K562 (cell line): ENCODE measurements at regions not wholly inside any gene's neighbourhood (a gene's known extent, or its start where the extent isn't known, plus 50 kb on each side); places are given as distances from the start of the nearest gene placed in this dataset.

Experiments
- CTCF ChIP-seq, 3 experiments: IDR thresholded peaks in 2 of 3; conservative IDR thresholded peaks in 1 of 3; 2 replicates each; pipeline ENCODE4 v1.5.1; 2011 to 2012; ENCODE audit warnings: low read length in 3 of 3, mild to moderate bottlenecking in 3 of 3, control low read depth in 2 of 3, improper control_type of control experiment in 1 of 3, inconsistent platforms in 1 of 3, low read depth in 1 of 3, mixed read lengths in 1 of 3, moderate library complexity in 1 of 3; ENCODE audit not compliant: insufficient read depth in 2 of 3
- FOXK2 ChIP-seq, 2 experiments: fragments of 450-650 bp; IDR thresholded peaks in 1 of 2; conservative IDR thresholded peaks in 1 of 2; 2 replicates each; pipeline ENCODE4 v1.6.1; 2016; ENCODE audit warnings: low read depth in 2 of 2, mild to moderate bottlenecking in 1 of 2
- HNRNPLL ChIP-seq: fragments of 200-400 bp; formaldehyde crosslinking; IDR thresholded peaks from 2 replicates; pipeline ENCODE4 v1.6.1; 2017; ENCODE audit warnings: low read length, low read depth, mild to moderate bottlenecking; ENCODE audit not compliant: poor library complexity, severe bottlenecking
- POU5F1 ChIP-seq: fragments of 150-350 bp; IDR thresholded peaks from 2 replicates; pipeline ENCODE4 v1.6.1; 2014; ENCODE audit warnings: borderline replicate concordance, low read length, low read depth, mild to moderate bottlenecking; ENCODE audit not compliant: partially characterized antibody
- SETDB1 ChIP-seq: IDR thresholded peaks from one replicate; pipeline ENCODE4 v1.6.1; 2012; ENCODE audit warnings: low read length, control low read depth, inconsistent platforms
- ZNF277 ChIP-seq: fragments of 250-450 bp; sonication (Bioruptor Pico); IDR thresholded peaks from 2 replicates; pipeline ENCODE4 v1.8.0; 2022; ENCODE audit warnings: inconsistent platforms, mild to moderate bottlenecking, moderate library complexity, borderline replicate concordance
- ZNF512 ChIP-seq: IDR thresholded peaks from 2 replicates; pipeline ENCODE4 v1.6.1; 2016; ENCODE audit warnings: missing genetic modification characterization, missing compliant biosample characterization

GRCh38 chr5:167766957-167767356 lies 524.5 kb upstream of the WWC1 start:
- TF ChIP-seq ZNF277 (CRISPR knock-in tag), result no peak
- TF ChIP-seq FOXK2 (conservative IDR thresholded peaks at IDR 0.05 in 1 of 2, IDR thresholded peaks at IDR 0.05 in 1 of 2; ENCODE audit: low read depth in 2 of 2), result no peak
- no peak for TF ChIP-seq HNRNPLL
- TF ChIP-seq CTCF (IDR thresholded peaks at IDR 0.05 in 2 of 3, conservative IDR thresholded peaks at IDR 0.05 in 1 of 3; ENCODE audit: insufficient read depth in 2 of 3, low read depth in 1 of 3, low read length in 3 of 3), result no peak
- no peak for TF ChIP-seq ZNF512 (tag)
- no peak for TF ChIP-seq POU5F1
- no peak for TF ChIP-seq SETDB1
